SK-N-SH (cell line): ENCODE measurements at regions not wholly inside any gene's neighbourhood (a gene's known extent, or its start where the extent isn't known, plus 50 kb on each side); places are given as distances from the start of the nearest gene placed in this dataset.

ENCODE experiments used
- CTCF ChIA-PET: fragments of 300-600, 350-600 bp; formaldehyde crosslinking; extraction: SDS; loops from one replicate; lab custom pipeline; 2021; lab: Yijun Ruan, JAX
- POLR2A ChIA-PET: fragments of 350-600 bp; sonication (Branson Sonifier 250); formaldehyde crosslinking; extraction: SDS; loops from one replicate; lab custom pipeline; 2020; ENCODE audit warnings: antibody characterized with exemption, inconsistent platforms; lab: Yijun Ruan, JAX
- DNase-seq: peaks from one replicate; pipeline ENCODE4 v3.0.0; 2012
- H2AFZ ChIP-seq: fragments of 200-600 bp; sonication (generic); 2 replicates; pipeline ENCODE4 v1.8.1; 2016; ENCODE audit warnings: antibody characterized with exemption, mild to moderate bottlenecking, low read depth
- H3F3A ChIP-seq: fragments of 200-600 bp; sonication (generic); replicated peaks from 2 replicates; pipeline ENCODE3; 2016; ENCODE audit warnings: antibody characterized with exemption, mild to moderate bottlenecking; ENCODE audit not compliant: insufficient read depth
- H3K27ac ChIP-seq, 2 experiments: fragments of 200-500 bp in 1 of 2; fragments of 200-600 bp in 1 of 2; sonication (Bioruptor generic) in 1 of 2; sonication (generic), shearing (Covaris generic) in 1 of 2; 2 replicates each; pipeline versions ENCODE4 v1.5.1 to v1.6.1; 2014 to 2016; ENCODE audit warnings: low read depth in 2 of 2, inconsistent platforms in 1 of 2, low read length in 1 of 2, mild to moderate bottlenecking in 1 of 2, mixed read lengths in 1 of 2
- H3K27me3 ChIP-seq: fragments of 200-600 bp; sonication (generic), shearing (Covaris generic); 2 replicates; pipeline ENCODE4 v1.6.1; 2016; ENCODE audit warnings: mixed run types; ENCODE audit not compliant: insufficient read depth
- H3K36me3 ChIP-seq, 2 experiments: fragments of 200-500 bp in 1 of 2; fragments of 200-600 bp in 1 of 2; sonication (Bioruptor generic) in 1 of 2; sonication (generic) in 1 of 2; replicated peaks in 1 of 2; 2 replicates each; pipeline versions ENCODE3 to v1.5.1; 2014 to 2016; ENCODE audit warnings: low read length in 1 of 2, mild to moderate bottlenecking in 1 of 2; ENCODE audit not compliant: insufficient read depth in 2 of 2, control insufficient read depth in 1 of 2
- H3K4me1 ChIP-seq, 2 experiments: fragments of 200-500 bp in 1 of 2; fragments of 200-600 bp in 1 of 2; sonication (Bioruptor generic) in 1 of 2; sonication (generic), shearing (Covaris generic) in 1 of 2; 2 replicates each; pipeline versions ENCODE4 v1.5.1 to v1.6.1; 2014 to 2016; ENCODE audit warnings: low read depth in 1 of 2, low read length in 1 of 2, mixed run types in 1 of 2; ENCODE audit not compliant: insufficient read depth in 2 of 2, control insufficient read depth in 1 of 2
- H3K4me2 ChIP-seq: fragments of 200-600 bp; sonication (generic), shearing (Covaris generic); 2 replicates; pipeline ENCODE4 v1.6.1; 2017; ENCODE audit warnings: mixed run types
- H3K4me3 ChIP-seq, 2 experiments: fragments of 200-500 bp in 1 of 2; fragments of 200-600 bp in 1 of 2; sonication (Bioruptor generic) in 1 of 2; sonication (generic), shearing (Covaris generic) in 1 of 2; 2 replicates each; pipeline versions ENCODE4 v1.5.1 to v1.8.1; 2014 to 2016; ENCODE audit warnings: low read depth in 2 of 2, inconsistent platforms in 1 of 2, low read length in 1 of 2, mild to moderate bottlenecking in 1 of 2, mixed read lengths in 1 of 2, moderate library complexity in 1 of 2
- H3K79me2 ChIP-seq: fragments of 200-600 bp; sonication (generic); 2 replicates; pipeline ENCODE4 v1.8.1; 2017; ENCODE audit warnings: mild to moderate bottlenecking; ENCODE audit not compliant: insufficient read depth
- H3K9ac ChIP-seq: fragments of 200-600 bp; sonication (generic); 2 replicates; pipeline ENCODE4 v1.6.1; 2017; ENCODE audit warnings: mixed run types
- H3K9me2 ChIP-seq: fragments of 200-600 bp; sonication (generic); 2 replicates; pipeline ENCODE4 v1.6.1; 2017; ENCODE audit warnings: mixed run types
- H3K9me3 ChIP-seq: fragments of 200-600 bp; sonication (generic); 2 replicates; pipeline ENCODE4 v1.6.1; 2017; ENCODE audit warnings: mixed run types, mild to moderate bottlenecking, moderate library complexity
- H4K20me1 ChIP-seq: fragments of 200-600 bp; sonication (generic); 2 replicates; pipeline ENCODE4 v1.6.1; 2017; ENCODE audit warnings: mild to moderate bottlenecking, mixed run types; ENCODE audit not compliant: insufficient read depth
- CHD2 ChIP-seq: fragments of 150-350 bp; IDR thresholded peaks from 2 replicates; pipeline ENCODE4 v1.6.1; 2018; ENCODE audit warnings: low read length; ENCODE audit not compliant: partially characterized antibody
- FOXJ3 ChIP-seq: sonication (generic); formaldehyde crosslinking; IDR thresholded peaks from 2 replicates; pipeline ENCODE4 v1.5.1; 2020; ENCODE audit warnings: mild to moderate bottlenecking, missing genetic modification reagents
- FOXM1 ChIP-seq: IDR thresholded peaks from 2 replicates; pipeline ENCODE4 v1.4.0; 2012; ENCODE audit warnings: low read depth, mild to moderate bottlenecking
- GABPA ChIP-seq: IDR thresholded peaks from 2 replicates; pipeline ENCODE4 v1.4.0; 2012; ENCODE audit warnings: low read depth, mild to moderate bottlenecking
- MAX ChIP-seq: IDR thresholded peaks from 2 replicates; pipeline ENCODE4 v1.4.0; 2012; ENCODE audit warnings: low read depth
- MEF2A ChIP-seq: IDR thresholded peaks from 2 replicates; pipeline ENCODE4 v1.4.0; 2012; ENCODE audit warnings: low read depth, borderline replicate concordance
- MXI1 ChIP-seq: IDR thresholded peaks from 2 replicates; pipeline ENCODE4 v1.6.1; 2012; ENCODE audit warnings: mild to moderate bottlenecking, low read depth, low read length, improper control_type of control experiment
- RAD21 ChIP-seq: IDR thresholded peaks from 2 replicates; pipeline ENCODE4 v1.6.1; 2012; ENCODE audit warnings: mild to moderate bottlenecking, low read length
- RCOR1 ChIP-seq: fragments of 150-350 bp; IDR thresholded peaks from 2 replicates; pipeline ENCODE4 v1.6.1; 2017; ENCODE audit warnings: antibody characterized with exemption, low read length
- REST ChIP-seq: IDR thresholded peaks from 2 replicates; pipeline ENCODE4 v1.6.1; 2012; ENCODE audit warnings: mild to moderate bottlenecking, low read depth, low read length, moderate library complexity
- RFX5 ChIP-seq: IDR thresholded peaks from 2 replicates; pipeline ENCODE4 v1.6.1; 2012; ENCODE audit warnings: mild to moderate bottlenecking, improper control_type of control experiment, low read length
- SMC3 ChIP-seq: IDR thresholded peaks from 2 replicates; pipeline ENCODE4 v1.6.1; 2012; ENCODE audit warnings: low read depth, low read length, improper control_type of control experiment
- TAF1 ChIP-seq: IDR thresholded peaks from 2 replicates; pipeline ENCODE4 v1.6.1; 2012; ENCODE audit warnings: low read depth, mild to moderate bottlenecking, low read length, moderate library complexity, borderline replicate concordance
- WGBS: methylation state at CpG from one replicate; pipeline ENCODE4 v1.1.6; 2017; ENCODE audit warnings: low lambda C conversion rate; 5-methylcytosine and 5-hydroxymethylcytosine counted together

DNA sequence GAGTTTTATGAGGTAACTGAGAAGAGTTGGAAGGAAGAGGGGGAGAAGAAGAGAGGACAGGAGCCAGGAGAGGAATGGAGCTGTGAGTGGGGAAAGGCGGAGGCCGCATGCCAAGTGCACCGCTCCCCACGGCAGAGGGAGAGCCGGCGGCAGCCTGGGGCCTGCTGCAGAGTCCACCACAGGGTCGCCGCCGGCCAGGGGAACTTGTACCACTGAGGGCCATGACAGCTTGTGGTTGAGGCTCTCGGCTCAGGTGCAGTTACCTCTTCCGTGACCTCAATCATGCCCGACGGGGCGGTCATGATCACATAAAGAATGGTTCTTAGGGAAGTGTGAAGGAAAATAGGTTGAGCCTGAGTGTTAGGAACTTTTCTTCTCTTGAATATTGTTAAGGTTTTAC is 325.0 kb downstream of the SNAPC1 start:
- TF ChIP-seq FOXM1, result no peak
- no peak for TF ChIP-seq MXI1
- TF ChIP-seq RCOR1, result no peak
- no peak for TF ChIP-seq GABPA
- no peak for TF ChIP-seq CHD2
- no peak overlapping the region for H3K27ac ChIP-seq
- H3K4me2 ChIP-seq, result no peak overlapping the region
- no peak overlapping the region for H3K4me3 ChIP-seq
- H3K36me3 ChIP-seq, result no peaks in the 10 kb centered on the region
- 85% methylated on average over 11 of the region's 14 CpGs for WGBS
- no peaks in the 10 kb centered on the region for H4K20me1 ChIP-seq
- no peaks in the 10 kb centered on the region for H3F3A ChIP-seq
- H2AFZ ChIP-seq, result no peak overlapping the region
- H3K9ac ChIP-seq, result no peak overlapping the region
- ChIA-PET CTCF (no interaction called here), POLR2A (no interaction called here)
- DNase-seq, result no peak
- no peaks in the 10 kb centered on the region for H3K9me2 ChIP-seq
- no peaks in the 10 kb centered on the region for H3K4me1 ChIP-seq
- no peaks in the 10 kb centered on the region for H3K9me3 ChIP-seq
- no peaks in the 10 kb centered on the region for H3K79me2 ChIP-seq
- H3K27me3 ChIP-seq, result no peaks in the 10 kb centered on the region

GRCh38 chr14:62093736-62094135 is 331.5 kb downstream of the SNAPC1 start:
- CTCF ChIA-PET, result no interaction called here
- POLR2A ChIA-PET, result no interaction called here
- Histone ChIP-seq H3K9me3 (no peaks in the 10 kb centered on the region), H3K27me3 (no peaks in the 10 kb centered on the region), H3K79me2 (no peaks in the 10 kb centered on the region), H3K4me1 (no peaks in the 10 kb centered on the region), H3K4me2 (no peak overlapping the region), H3F3A (no peaks in the 10 kb centered on the region), H3K9me2 (no peaks in the 10 kb centered on the region), H3K4me3 (no peak overlapping the region), H3K27ac (no peak overlapping the region), H2AFZ (no peak overlapping the region), H4K20me1 (no peaks in the 10 kb centered on the region), H3K9ac (no peak overlapping the region), H3K36me3 (no peaks in the 10 kb centered on the region)
- DNase-seq, result no peak
- TF ChIP-seq RAD21 (no peak), MAX (no peak), MEF2A (no peak), REST (no peak), SMC3 (no peak), FOXM1 (no peak), MXI1 (no peak), FOXJ3 (CRISPR knock-in tag) (no peak), RCOR1 (no peak), TAF1 (no peak), RFX5 (no peak)
- 21% methylated on average over 1 of the region's 1 CpG for WGBS
